ENCODE measurements at regions not wholly inside any gene's neighbourhood (a gene's known extent, or its start where the extent isn't known, plus 50 kb on each side); places are given as distances from the start of the nearest gene placed in this dataset.

DNA sequence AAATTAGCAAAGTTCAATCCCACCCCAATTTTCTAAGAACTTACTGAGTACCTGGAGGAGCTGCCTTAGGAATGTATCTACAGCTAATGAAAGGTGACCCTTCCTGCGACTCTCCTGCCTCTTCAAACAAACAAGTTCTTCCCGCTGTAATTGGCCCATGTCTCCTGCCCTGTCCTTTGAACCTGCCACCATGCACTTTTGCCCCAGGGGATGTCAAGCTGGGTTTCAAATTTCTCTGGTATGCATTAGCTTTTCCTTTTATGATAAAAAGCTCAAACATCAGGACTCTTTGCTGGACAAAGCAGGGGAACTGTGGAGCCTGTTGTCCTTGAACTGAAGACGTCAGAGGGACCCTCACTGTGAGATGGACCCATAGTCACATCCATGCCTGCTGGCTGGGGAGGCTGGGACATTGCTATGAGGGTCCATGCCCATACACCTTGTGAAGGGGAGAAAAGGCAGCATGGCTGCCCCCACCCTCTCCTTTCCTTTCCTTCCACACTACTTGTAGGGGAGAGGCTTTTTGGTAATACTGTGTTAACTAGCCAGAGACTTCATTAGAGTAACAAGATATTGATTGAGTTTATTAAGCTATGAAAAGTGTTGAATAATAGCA is 210.7 kb upstream of the COPS8 start:
- TF ChIP-seq ZNF785 (CRISPR knock-in tag; IDR thresholded peaks at IDR 0.05) (no peak), MECOM (CRISPR knock-in tag; IDR thresholded peaks at IDR 0.05) (no peak), BACH1 (tag; IDR thresholded peaks at IDR 0.05) (no peak)
- no peak overlapping the region for H3K4me3 ChIP-seq
- H3K36me3 ChIP-seq (ENCODE audit: control insufficient read depth, insufficient read depth, low read length) = no peaks in the 10 kb centered on the region
- no peak for FAIRE-seq
- CTCF ChIA-PET (ENCODE audit: low intra/inter-chr PET ratio) = no interaction called here
- no peaks in the 10 kb centered on the region for H3K4me1 ChIP-seq (replicated peaks in 1 of 2; ENCODE audit: control insufficient read depth in 2 of 2, insufficient read depth in 2 of 2, low read length in 2 of 2)
- 3% methylated on average over 3 of the region's 3 CpGs for WGBS (ENCODE audit: insufficient coverage, low coverage, missing lambda C conversion rate)
- in situ Hi-C loops (cut with MboI) = no loop called here
- no peak overlapping the region for H3K27ac ChIP-seq (ENCODE audit: extremely low read depth, low read depth, low read length)
- H3K4me2 ChIP-seq (ENCODE audit: insufficient read depth, low read length) = no peak overlapping the region
- ATAC-seq = no peak
- H2AFZ ChIP-seq (ENCODE audit: low read depth, low read length) = no peak overlapping the region
- POLR2A ChIA-PET = no interaction called here
- no TSS peak for BruUV-seq (replicated peaks)
- intact Hi-C loops (cut with micrococcal nuclease) = no loop called here
- H3K27me3 ChIP-seq (ENCODE audit: control insufficient read depth in 2 of 2, insufficient read depth in 2 of 2, low read length in 2 of 2) = no peaks in the 10 kb centered on the region
- no peaks in the 10 kb centered on the region for H3K9me1 ChIP-seq (ENCODE audit: control insufficient read depth, insufficient read depth, low read length)
- H4K20me1 ChIP-seq (replicated peaks; ENCODE audit: control insufficient read depth, insufficient read depth, low read length) = no peaks in the 10 kb centered on the region
- H3K79me2 ChIP-seq (ENCODE audit: control insufficient read depth, insufficient read depth, low read length) = no peaks in the 10 kb centered on the region
- no peak for DNase-seq (ENCODE audit: extremely low read depth in 1 of 4, low spot score in 3 of 4)
- H3K9ac ChIP-seq (ENCODE audit: insufficient read depth in 1 of 2, low read depth in 2 of 2, low read length in 2 of 2) = no peak overlapping the region
- H3K9me3 ChIP-seq (replicated peaks; ENCODE audit: control insufficient read depth, insufficient read depth, low read depth, low read length) = no peaks in the 10 kb centered on the region

DNA sequence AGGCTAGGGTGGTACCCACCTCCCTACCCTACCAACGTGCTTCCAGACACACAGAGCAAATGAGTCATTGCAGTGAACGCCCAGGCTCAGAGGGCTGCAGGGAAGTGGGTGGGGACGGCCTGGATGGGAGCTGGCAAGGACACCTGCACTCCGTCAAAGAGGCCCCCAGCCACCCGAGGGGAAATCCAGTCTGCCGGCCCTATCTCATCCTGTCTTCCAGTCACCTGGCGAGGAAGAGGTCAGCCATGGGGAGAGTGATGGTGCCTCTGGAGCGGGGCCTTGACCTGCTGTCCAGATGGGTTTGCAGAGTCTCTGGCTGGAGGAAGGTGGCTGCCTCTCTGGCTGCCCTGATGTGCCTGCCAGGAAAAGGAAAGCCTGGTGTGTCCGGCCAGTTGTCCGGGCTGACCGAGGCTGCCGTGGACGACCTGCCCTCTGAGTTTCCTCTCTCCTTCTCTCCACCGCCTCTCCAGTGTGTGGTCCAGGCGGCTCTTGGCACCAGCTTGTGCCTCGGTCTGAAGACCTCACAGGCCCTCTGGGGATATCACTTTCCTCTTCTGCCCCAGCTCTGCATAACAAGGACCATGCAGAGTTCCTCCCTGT is 209.7 kb upstream of the COPS8 start:
- Histone ChIP-seq H3K79me2 (ENCODE audit: control insufficient read depth, insufficient read depth, low read length) (no peaks in the 10 kb centered on the region), H2AFZ (ENCODE audit: low read depth, low read length) (no peak overlapping the region), H3K4me3 (no peak overlapping the region), H4K20me1 (replicated peaks; ENCODE audit: control insufficient read depth, insufficient read depth, low read length) (no peaks in the 10 kb centered on the region), H3K27ac (ENCODE audit: extremely low read depth, low read depth, low read length) (no peak overlapping the region), H3K4me2 (ENCODE audit: insufficient read depth, low read length) (no peak overlapping the region), H3K36me3 (ENCODE audit: control insufficient read depth, insufficient read depth, low read length) (no peaks in the 10 kb centered on the region), H3K9me3 (replicated peaks; ENCODE audit: control insufficient read depth, insufficient read depth, low read depth, low read length) (no peaks in the 10 kb centered on the region), H3K27me3 (ENCODE audit: control insufficient read depth in 2 of 2, insufficient read depth in 2 of 2, low read length in 2 of 2) (no peaks in the 10 kb centered on the region), H3K9ac (ENCODE audit: insufficient read depth in 1 of 2, low read depth in 2 of 2, low read length in 2 of 2) (no peak overlapping the region), H3K4me1 (replicated peaks in 1 of 2; ENCODE audit: control insufficient read depth in 2 of 2, insufficient read depth in 2 of 2, low read length in 2 of 2) (no peaks in the 10 kb centered on the region), H3K9me1 (ENCODE audit: control insufficient read depth, insufficient read depth, low read length) (no peaks in the 10 kb centered on the region)
- intact Hi-C loops (cut with micrococcal nuclease) (no loop called here), in situ Hi-C loops (cut with MboI) (no loop called here)
- BruUV-seq (replicated peaks) = no TSS peak
- DNase-seq (ENCODE audit: extremely low read depth in 1 of 4, low spot score in 3 of 4) (no peak), ATAC-seq (no peak), FAIRE-seq (no peak)
- 0% methylated on average over 12 of the region's 16 CpGs for WGBS (ENCODE audit: insufficient coverage, low coverage, missing lambda C conversion rate)
- ChIA-PET POLR2A (no interaction called here), CTCF (ENCODE audit: low intra/inter-chr PET ratio) (no interaction called here)
- TF ChIP-seq DPF2 (IDR thresholded peaks at IDR 0.05) (no peak), HNRNPH1 (optimal IDR thresholded peaks at IDR 0.05; ENCODE audit: low read depth, low read length) (no peak), SMARCE1 (IDR thresholded peaks at IDR 0.05) (no peak), NCOR1 (IDR thresholded peaks at IDR 0.05) (no peak), ZNF174 (CRISPR knock-in tag; IDR thresholded peaks at IDR 0.05) (no peak), ZC3H11A (IDR thresholded peaks at IDR 0.05; ENCODE audit: low read depth, low read length) (no peak), MAFF (IDR thresholded peaks at IDR 0.05; ENCODE audit: low read length) (no peak), NR2C2 (CRISPR knock-in tag; IDR thresholded peaks at IDR 0.05) (no peak), NR2C2 (tag; IDR thresholded peaks at IDR 0.05) (no peak), RAD51 (IDR thresholded peaks at IDR 0.05; ENCODE audit: borderline replicate concordance, low read depth) (no peak), RUNX1 (IDR thresholded peaks at IDR 0.05; ENCODE audit: low read depth) (no peak), ZNF354B (CRISPR knock-in tag; IDR thresholded peaks at IDR 0.05) (no peak)
- TF ChIP-seq, protein P1, sequence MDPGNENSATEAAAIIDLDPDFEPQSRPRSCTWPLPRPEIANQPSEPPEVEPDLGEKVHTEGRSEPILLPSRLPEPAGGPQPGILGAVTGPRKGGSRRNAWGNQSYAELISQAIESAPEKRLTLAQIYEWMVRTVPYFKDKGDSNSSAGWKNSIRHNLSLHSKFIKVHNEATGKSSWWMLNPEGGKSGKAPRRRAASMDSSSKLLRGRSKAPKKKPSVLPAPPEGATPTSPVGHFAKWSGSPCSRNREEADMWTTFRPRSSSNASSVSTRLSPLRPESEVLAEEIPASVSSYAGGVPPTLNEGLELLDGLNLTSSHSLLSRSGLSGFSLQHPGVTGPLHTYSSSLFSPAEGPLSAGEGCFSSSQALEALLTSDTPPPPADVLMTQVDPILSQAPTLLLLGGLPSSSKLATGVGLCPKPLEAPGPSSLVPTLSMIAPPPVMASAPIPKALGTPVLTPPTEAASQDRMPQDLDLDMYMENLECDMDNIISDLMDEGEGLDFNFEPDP (CRISPR knock-in tag; IDR thresholded peaks at IDR 0.05) = no peak
- TF ChIP-seq, protein P2, sequence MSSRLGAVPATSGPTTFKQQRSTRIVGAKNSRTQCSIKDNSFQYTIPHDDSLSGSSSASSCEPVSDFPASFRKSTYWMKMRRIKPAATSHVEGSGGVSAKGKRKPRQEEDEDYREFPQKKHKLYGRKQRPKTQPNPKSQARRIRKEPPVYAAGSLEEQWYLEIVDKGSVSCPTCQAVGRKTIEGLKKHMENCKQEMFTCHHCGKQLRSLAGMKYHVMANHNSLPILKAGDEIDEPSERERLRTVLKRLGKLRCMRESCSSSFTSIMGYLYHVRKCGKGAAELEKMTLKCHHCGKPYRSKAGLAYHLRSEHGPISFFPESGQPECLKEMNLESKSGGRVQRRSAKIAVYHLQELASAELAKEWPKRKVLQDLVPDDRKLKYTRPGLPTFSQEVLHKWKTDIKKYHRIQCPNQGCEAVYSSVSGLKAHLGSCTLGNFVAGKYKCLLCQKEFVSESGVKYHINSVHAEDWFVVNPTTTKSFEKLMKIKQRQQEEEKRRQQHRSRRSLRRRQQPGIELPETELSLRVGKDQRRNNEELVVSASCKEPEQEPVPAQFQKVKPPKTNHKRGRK (tag; IDR thresholded peaks at IDR 0.05) = no peak

All from K562 (cell line).